Neural cell (in vitro differentiated cells): ENCODE measurements at regions not wholly inside any gene's neighbourhood (a gene's known extent, or its start where the extent isn't known, plus 50 kb on each side); places are given as distances from the start of the nearest gene placed in this dataset.

Source experiments
- H2AFZ ChIP-seq: fragments of 200-600, 300-800 bp; sonication (generic), shearing (Covaris generic); 2 replicates; pipeline ENCODE4 v1.6.0; 2014; ENCODE audit warnings: low read depth, mild to moderate bottlenecking, antibody characterized with exemption, low read length, moderate library complexity
- H3F3A ChIP-seq: fragments of 200-600 bp; shearing (Covaris generic); 2 replicates; pipeline ENCODE4 v1.6.1; 2016; ENCODE audit warnings: mild to moderate bottlenecking, moderate library complexity, mixed read lengths, antibody characterized with exemption, low read length; ENCODE audit not compliant: insufficient read depth, poor library complexity, severe bottlenecking
- H3K27ac ChIP-seq: fragments of 200-600, 300-800 bp; sonication (generic), shearing (Covaris generic); 2 replicates; pipeline ENCODE4 v1.5.1; 2014; ENCODE audit warnings: mild to moderate bottlenecking, low read length, moderate library complexity
- H3K27me3 ChIP-seq: fragments of 300-800, 200-600 bp; sonication (generic), shearing (Covaris generic); 2 replicates; pipeline ENCODE4 v1.6.0; 2014; ENCODE audit warnings: mild to moderate bottlenecking, low read depth, low read length, moderate library complexity; ENCODE audit not compliant: insufficient read depth
- H3K36me3 ChIP-seq: fragments of 300-800, 200-600 bp; sonication (generic), shearing (Covaris generic); 2 replicates; pipeline ENCODE4 v1.5.1; 2014; ENCODE audit warnings: mild to moderate bottlenecking, antibody characterized with exemption, low read length, moderate library complexity; ENCODE audit not compliant: insufficient read depth
- H3K4me2 ChIP-seq: fragments of 300-800, 200-600 bp; sonication (generic), shearing (Covaris generic); 2 replicates; pipeline ENCODE4 v1.6.0; 2014; ENCODE audit warnings: mild to moderate bottlenecking, low read length
- H3K4me3 ChIP-seq: fragments of 300-800, 200-600 bp; sonication (generic), shearing (Covaris generic); 2 replicates; pipeline ENCODE4 v1.5.1; 2014; ENCODE audit warnings: mild to moderate bottlenecking, low read length, moderate library complexity
- H3K79me2 ChIP-seq: fragments of 200-600 bp; shearing (Covaris generic); replicated peaks from 2 replicates; pipeline ENCODE4 v1.6.0; 2014; ENCODE audit warnings: mild to moderate bottlenecking, low read length, moderate library complexity; ENCODE audit not compliant: insufficient read depth
- H3K9ac ChIP-seq: fragments of 300-800, 200-600 bp; sonication (generic), shearing (Covaris generic); 2 replicates; pipeline ENCODE4 v1.6.1; 2016; ENCODE audit warnings: mild to moderate bottlenecking, low read length, mixed read lengths
- H3K9me2 ChIP-seq: fragments of 200-600 bp; shearing (Covaris generic); 2 replicates; pipeline ENCODE4 v1.6.1; 2016; ENCODE audit warnings: mild to moderate bottlenecking, low read length, mixed read lengths; ENCODE audit not compliant: insufficient read depth
- H3K9me3 ChIP-seq: fragments of 200-600, 300-800 bp; sonication (generic), shearing (Covaris generic); 2 replicates; pipeline ENCODE4 v1.6.1; 2016; ENCODE audit warnings: mild to moderate bottlenecking, mixed run types, low read length, moderate library complexity, mixed read lengths
- H4K20me1 ChIP-seq: fragments of 200-600 bp; shearing (Covaris generic); 2 replicates; pipeline ENCODE4 v1.6.1; 2016; ENCODE audit warnings: mild to moderate bottlenecking, mixed run types; ENCODE audit not compliant: insufficient read depth
- CTCF ChIP-seq: fragments of 450-650 bp; IDR thresholded peaks from 2 replicates; pipeline ENCODE4 v1.5.1; 2014; ENCODE audit warnings: antibody characterized with exemption, mild to moderate bottlenecking, moderate library complexity; ENCODE audit not compliant: poor library complexity, severe bottlenecking
- EP300 ChIP-seq: fragments of 450-650 bp; conservative IDR thresholded peaks from 2 replicates; pipeline ENCODE4 v1.6.1; 2014; ENCODE audit warnings: antibody characterized with exemption, mild to moderate bottlenecking, moderate library complexity; ENCODE audit not compliant: poor library complexity, severe bottlenecking
- EZH2 ChIP-seq: fragments of 200-600, 300-800 bp; shearing (Covaris generic), sonication (generic); IDR thresholded peaks from 2 replicates; pipeline ENCODE4 v1.6.1; 2014; ENCODE audit warnings: antibody characterized with exemption, low read length, borderline replicate concordance, mild to moderate bottlenecking; ENCODE audit not compliant: insufficient read depth, poor library complexity, severe bottlenecking
- MXI1 ChIP-seq: fragments of 450-650 bp; conservative IDR thresholded peaks from 2 replicates; pipeline ENCODE4 v1.6.1; 2014; ENCODE audit warnings: antibody characterized with exemption, mild to moderate bottlenecking; ENCODE audit not compliant: poor library complexity, severe bottlenecking
- POLR2AphosphoS5 ChIP-seq: IDR thresholded peaks from 2 replicates; pipeline ENCODE4 v1.6.1; 2012
- RAD21 ChIP-seq: fragments of 450-650 bp; conservative IDR thresholded peaks from 2 replicates; pipeline ENCODE4 v1.6.1; 2014; ENCODE audit warnings: antibody characterized with exemption, mild to moderate bottlenecking, moderate library complexity
- REST ChIP-seq: IDR thresholded peaks from 2 replicates; pipeline ENCODE4 v1.6.1; 2012; ENCODE audit warnings: borderline replicate concordance
- SMC3 ChIP-seq: fragments of 450-650 bp; conservative IDR thresholded peaks from 2 replicates; pipeline ENCODE4 v1.6.1; 2014; ENCODE audit warnings: antibody characterized with exemption, mild to moderate bottlenecking, moderate library complexity; ENCODE audit not compliant: poor library complexity
- TAF1 ChIP-seq: IDR thresholded peaks from 2 replicates; pipeline ENCODE4 v1.6.1; 2012; ENCODE audit warnings: low read depth

DNA sequence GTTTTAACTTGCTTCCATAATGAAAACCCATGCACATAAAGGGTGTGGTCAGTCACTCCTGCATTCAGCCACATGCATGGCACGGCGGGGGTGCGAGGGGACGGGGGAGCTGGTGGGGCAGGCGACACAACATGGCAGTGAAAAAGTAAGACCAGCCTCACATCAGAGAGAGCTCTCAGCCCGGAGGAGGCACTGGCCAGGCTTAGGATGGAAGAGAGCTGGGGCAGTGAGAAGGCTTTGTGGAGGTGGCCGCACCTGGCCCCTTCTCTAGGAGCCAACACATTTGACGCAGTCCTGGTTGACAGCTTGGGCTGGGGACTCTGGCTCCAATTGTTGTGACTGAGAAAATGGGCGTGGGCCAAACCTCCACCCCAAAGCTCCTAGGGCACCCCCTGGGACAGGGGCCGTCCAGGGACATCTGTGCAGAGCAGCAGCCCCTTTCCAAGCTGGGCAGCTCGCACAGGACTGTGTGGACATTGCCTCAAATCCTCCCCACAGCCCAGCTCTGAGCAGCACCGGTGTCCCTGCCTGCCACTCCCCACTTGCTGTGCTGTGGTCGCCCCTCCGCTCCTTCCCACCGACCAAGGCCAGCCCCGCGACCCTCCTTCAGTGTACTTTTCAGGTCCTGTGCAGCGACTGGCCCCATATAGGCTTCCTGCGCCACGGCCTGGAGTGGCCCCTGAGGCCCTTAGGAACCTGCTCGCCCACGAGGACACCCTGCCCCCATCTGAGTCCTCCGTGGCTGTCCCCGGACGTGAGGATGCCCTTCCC, 126.0 kb upstream of the IQSEC1 start:
- Histone ChIP-seq H3K27ac (no peak overlapping the region), H3K79me2 (no peaks in the 10 kb centered on the region), H3K27me3 (no peaks in the 10 kb centered on the region), H3K9me3 (no peaks in the 10 kb centered on the region), H3K36me3 (no peaks in the 10 kb centered on the region), H3K4me2 (no peak overlapping the region), H2AFZ (no peak overlapping the region), H3K9ac (no peak overlapping the region), H3F3A (no peaks in the 10 kb centered on the region), H3K4me3 (no peak overlapping the region), H3K9me2 (no peaks in the 10 kb centered on the region), H4K20me1 (no peaks in the 10 kb centered on the region)
- TF ChIP-seq EP300 (no peak), POLR2AphosphoS5 (no peak), TAF1 (no peak), MXI1 (no peak), SMC3 (no peak), RAD21 (no peak), EZH2 (no peak), CTCF (no peak), REST (no peak)

DNA sequence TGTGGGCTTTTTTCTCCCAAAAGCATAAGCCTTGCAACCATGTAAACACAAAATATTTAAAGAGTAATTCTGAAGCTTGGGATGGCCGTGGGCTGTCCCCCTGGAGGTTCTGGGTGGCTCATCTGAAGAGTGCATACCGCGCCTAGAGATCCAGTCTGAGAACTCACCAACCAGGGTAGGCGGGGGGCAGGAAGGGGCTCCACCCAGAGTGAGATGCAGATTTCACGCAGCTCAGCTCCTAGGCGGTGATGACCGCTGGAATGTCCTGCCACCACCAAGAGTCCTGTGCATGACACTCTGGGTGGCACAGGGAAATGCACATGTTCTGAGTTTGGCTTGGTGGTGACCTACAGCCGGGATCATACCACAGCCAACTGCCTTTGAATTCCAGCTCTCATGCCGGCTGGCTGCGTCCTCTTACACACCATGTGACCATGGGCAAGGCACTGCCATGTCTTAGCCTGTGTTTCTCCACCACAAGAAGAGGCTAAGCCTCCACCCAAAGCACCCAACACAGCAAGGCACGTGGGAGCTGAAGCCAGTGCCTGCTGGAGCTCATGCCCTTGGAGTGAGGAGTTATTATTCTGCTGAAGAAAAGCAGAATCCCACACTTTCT, 125.1 kb upstream of the IQSEC1 start:
- Histone ChIP-seq H3K9me3 (no peaks in the 10 kb centered on the region), H3K79me2 (no peaks in the 10 kb centered on the region), H3K9me2 (no peaks in the 10 kb centered on the region), H4K20me1 (no peaks in the 10 kb centered on the region), H3K36me3 (no peaks in the 10 kb centered on the region), H3K27ac (no peak overlapping the region), H3K9ac (no peak overlapping the region), H3K4me3 (no peak overlapping the region), H3F3A (no peaks in the 10 kb centered on the region), H3K4me2 (no peak overlapping the region), H3K27me3 (no peaks in the 10 kb centered on the region), H2AFZ (no peak overlapping the region)
- TF ChIP-seq EP300, result no peak
- TF ChIP-seq SMC3, result no peak
- no peak for TF ChIP-seq RAD21
- TF ChIP-seq TAF1, result no peak
- no peak for TF ChIP-seq POLR2AphosphoS5
- no peak for TF ChIP-seq EZH2
- no peak for TF ChIP-seq MXI1
- TF ChIP-seq CTCF, result no peak
- TF ChIP-seq REST, result no peak
